ENCODE measurements at regions not wholly inside any gene's neighbourhood (a gene's known extent, or its start where the extent isn't known, plus 50 kb on each side); places are given as distances from the start of the nearest gene placed in this dataset.

- ATAC-seq (ENCODE audit: low FRiP score) (no peak), DNase-seq (no peak)
- intact Hi-C loops (cut with DNase I): no loop called here
- no peaks in the 10 kb centered on the region for H3K36me3 ChIP-seq (ENCODE audit: control insufficient read depth in 1 of 2, insufficient read depth in 2 of 2, low read length in 1 of 2)
- H3K4me3 ChIP-seq (ENCODE audit: low read length in 2 of 2): no peak overlapping the region
- no peaks in the 10 kb centered on the region for H3K4me1 ChIP-seq (ENCODE audit: control insufficient read depth in 1 of 2, insufficient read depth in 2 of 2, low read length in 2 of 2)
- no peaks in the 10 kb centered on the region for H3K27me3 ChIP-seq (ENCODE audit: control insufficient read depth in 1 of 2, insufficient read depth in 2 of 2, low read length in 1 of 2)
- no peaks in the 10 kb centered on the region for H3K9me3 ChIP-seq (ENCODE audit: control insufficient read depth, low read length)
- no peak overlapping the region for H3K27ac ChIP-seq (ENCODE audit: low read depth in 1 of 2, low read length in 2 of 2)
- WGBS, 2 donors: 93% methylated on average over 3 of the region's 3 CpGs
Observed at GRCh38 chr1:201589186-201589585, 50.3 kb downstream of the NAV1 start.

GRCh38 chr1:201590474-201590873, 51.5 kb downstream of the NAV1 start:
- ATAC-seq (ENCODE audit: low FRiP score): no peak
- Histone ChIP-seq H3K4me3 (ENCODE audit: low read length in 2 of 2) (no peak overlapping the region), H3K36me3 (ENCODE audit: control insufficient read depth in 1 of 2, insufficient read depth in 2 of 2, low read length in 1 of 2) (no peaks in the 10 kb centered on the region), H3K27me3 (ENCODE audit: control insufficient read depth in 1 of 2, insufficient read depth in 2 of 2, low read length in 1 of 2) (no peaks in the 10 kb centered on the region), H3K27ac (ENCODE audit: low read depth in 1 of 2, low read length in 2 of 2) (no peak overlapping the region), H3K4me1 (ENCODE audit: control insufficient read depth in 1 of 2, insufficient read depth in 2 of 2, low read length in 2 of 2) (no peaks in the 10 kb centered on the region), H3K9me3 (ENCODE audit: control insufficient read depth, low read length) (no peaks in the 10 kb centered on the region)
- no peak for DNase-seq
- 86 to 89% methylated on average over 10 of the region's 10 CpGs for WGBS, 2 donors
- intact Hi-C loops (cut with DNase I): no loop called here

- H3K9me3 ChIP-seq (ENCODE audit: control insufficient read depth, low read length): no peaks in the 10 kb centered on the region
- intact Hi-C loops (cut with DNase I): no loop called here
- H3K4me1 ChIP-seq (ENCODE audit: control insufficient read depth in 1 of 2, insufficient read depth in 2 of 2, low read length in 2 of 2): no peaks in the 10 kb centered on the region
- DNase-seq (no peak), ATAC-seq (ENCODE audit: low FRiP score) (no peak)
- H3K27me3 ChIP-seq (ENCODE audit: control insufficient read depth in 1 of 2, insufficient read depth in 2 of 2, low read length in 1 of 2): no peaks in the 10 kb centered on the region
- H3K27ac ChIP-seq (ENCODE audit: low read depth in 1 of 2, low read length in 2 of 2): no peak overlapping the region
- no peak overlapping the region for H3K4me3 ChIP-seq (ENCODE audit: low read length in 2 of 2)
- WGBS, 2 donors: 95 to 97% methylated on average over 2 of the region's 2 CpGs
- H3K36me3 ChIP-seq (ENCODE audit: control insufficient read depth in 1 of 2, insufficient read depth in 2 of 2, low read length in 1 of 2): no peaks in the 10 kb centered on the region
Observed at GRCh38 chr1:201591348-201591747, 52.4 kb downstream of the NAV1 start.

- intact Hi-C loops (cut with DNase I): no loop called here
Observed at GRCh38 chr1:201591981-201592380, 53.1 kb downstream of the NAV1 start.

GRCh38 chr1:201593200-201593921, 54.4 kb downstream of the NAV1 start:
- ATAC-seq (ENCODE audit: low FRiP score) (peak; percentile 84), DNase-seq (peak in 1 of 2 donors; percentile 63)
- H3K4me1 ChIP-seq (ENCODE audit: control insufficient read depth in 1 of 2, insufficient read depth in 2 of 2, low read length in 2 of 2): no peaks in the 10 kb centered on the region
- no peak overlapping the region for H3K27ac ChIP-seq (ENCODE audit: low read depth in 1 of 2, low read length in 2 of 2)
- no peak overlapping the region for H3K4me3 ChIP-seq (ENCODE audit: low read length in 2 of 2)
- WGBS, 2 donors: 10 to 15% methylated on average over 7 of the region's 7 CpGs
- intact Hi-C loops (cut with DNase I): no loop called here
- no peaks in the 10 kb centered on the region for H3K36me3 ChIP-seq (ENCODE audit: control insufficient read depth in 1 of 2, insufficient read depth in 2 of 2, low read length in 1 of 2)
- H3K9me3 ChIP-seq (ENCODE audit: control insufficient read depth, low read length): no peaks in the 10 kb centered on the region
- H3K27me3 ChIP-seq (ENCODE audit: control insufficient read depth in 1 of 2, insufficient read depth in 2 of 2, low read length in 1 of 2): no peaks in the 10 kb centered on the region

More at GRCh38 chr1:201591981-201592380, 53.1 kb downstream of the NAV1 start:
- Histone ChIP-seq H3K27me3 (ENCODE audit: control insufficient read depth in 1 of 2, insufficient read depth in 2 of 2, low read length in 1 of 2) (no peaks in the 10 kb centered on the region), H3K27ac (ENCODE audit: low read depth in 1 of 2, low read length in 2 of 2) (no peak overlapping the region), H3K9me3 (ENCODE audit: control insufficient read depth, low read length) (no peaks in the 10 kb centered on the region), H3K36me3 (ENCODE audit: control insufficient read depth in 1 of 2, insufficient read depth in 2 of 2, low read length in 1 of 2) (no peaks in the 10 kb centered on the region), H3K4me1 (ENCODE audit: control insufficient read depth in 1 of 2, insufficient read depth in 2 of 2, low read length in 2 of 2) (no peaks in the 10 kb centered on the region), H3K4me3 (ENCODE audit: low read length in 2 of 2) (no peak overlapping the region)
- WGBS, 2 donors: 81 to 97% methylated on average over 3 of the region's 3 CpGs
- DNase-seq (no peak), ATAC-seq (ENCODE audit: low FRiP score) (no peak)

- Histone ChIP-seq H3K4me3 (ENCODE audit: low read length in 2 of 2) (no peak overlapping the region), H3K27ac (ENCODE audit: low read depth in 1 of 2, low read length in 2 of 2) (no peak overlapping the region), H3K27me3 (ENCODE audit: control insufficient read depth in 1 of 2, insufficient read depth in 2 of 2, low read length in 1 of 2) (no peaks in the 10 kb centered on the region), H3K4me1 (ENCODE audit: control insufficient read depth in 1 of 2, insufficient read depth in 2 of 2, low read length in 2 of 2) (no peaks in the 10 kb centered on the region), H3K9me3 (ENCODE audit: control insufficient read depth, low read length) (no peaks in the 10 kb centered on the region), H3K36me3 (ENCODE audit: control insufficient read depth in 1 of 2, insufficient read depth in 2 of 2, low read length in 1 of 2) (no peaks in the 10 kb centered on the region)
- WGBS, 2 donors: 71 to 72% methylated on average over 9 of the region's 9 CpGs
- ATAC-seq (ENCODE audit: low FRiP score): no peak
- intact Hi-C loops (cut with DNase I): no loop called here
- DNase-seq: no peak
Observed at GRCh38 chr1:201594575-201595245, 55.8 kb downstream of the NAV1 start.

- 91 to 92% methylated on average over 4 of the region's 4 CpGs for WGBS, 2 donors
- Histone ChIP-seq H3K9me3 (ENCODE audit: control insufficient read depth, low read length) (no peaks in the 10 kb centered on the region), H3K4me1 (ENCODE audit: control insufficient read depth in 1 of 2, insufficient read depth in 2 of 2, low read length in 2 of 2) (no peaks in the 10 kb centered on the region)
Observed at GRCh38 chr1:201595381-201595780, 56.5 kb downstream of the NAV1 start.

GRCh38 chr1:201596101-201596868, 57.4 kb downstream of the NAV1 start:
- H3K4me3 ChIP-seq (ENCODE audit: low read length in 2 of 2): no peak overlapping the region
- no peak overlapping the region for H3K27ac ChIP-seq (ENCODE audit: low read depth in 1 of 2, low read length in 2 of 2)
- WGBS, 2 donors: 92 to 94% methylated on average over 4 of the region's 4 CpGs
- H3K27me3 ChIP-seq (ENCODE audit: control insufficient read depth in 1 of 2, insufficient read depth in 2 of 2, low read length in 1 of 2): no peaks in the 10 kb centered on the region
- DNase-seq (no peak), ATAC-seq (ENCODE audit: low FRiP score) (no peak)
- H3K36me3 ChIP-seq (ENCODE audit: control insufficient read depth in 1 of 2, insufficient read depth in 2 of 2, low read length in 1 of 2): no peaks in the 10 kb centered on the region
- intact Hi-C loops (cut with DNase I): no loop called here
- no peaks in the 10 kb centered on the region for H3K9me3 ChIP-seq (ENCODE audit: control insufficient read depth, low read length)
- no peaks in the 10 kb centered on the region for H3K4me1 ChIP-seq (ENCODE audit: control insufficient read depth in 1 of 2, insufficient read depth in 2 of 2, low read length in 2 of 2)

More at GRCh38 chr1:201595381-201595780, 56.5 kb downstream of the NAV1 start:
- H3K27me3 ChIP-seq (ENCODE audit: control insufficient read depth in 1 of 2, insufficient read depth in 2 of 2, low read length in 1 of 2): no peaks in the 10 kb centered on the region
- ATAC-seq (ENCODE audit: low FRiP score) (no peak), DNase-seq (no peak)
- no peaks in the 10 kb centered on the region for H3K36me3 ChIP-seq (ENCODE audit: control insufficient read depth in 1 of 2, insufficient read depth in 2 of 2, low read length in 1 of 2)
- H3K4me3 ChIP-seq (ENCODE audit: low read length in 2 of 2): no peak overlapping the region
- intact Hi-C loops (cut with DNase I): no loop called here
- no peak overlapping the region for H3K27ac ChIP-seq (ENCODE audit: low read depth in 1 of 2, low read length in 2 of 2)
